ENCODE measurements at regions not wholly inside any gene's neighbourhood (a gene's known extent, or its start where the extent isn't known, plus 50 kb on each side); places are given as distances from the start of the nearest gene placed in this dataset.
"Not testable (repeated sequence)": the region's sequence is repeated elsewhere in the genome, so short reads cannot be mapped to it uniquely, and the experiment has no call there.

DNA sequence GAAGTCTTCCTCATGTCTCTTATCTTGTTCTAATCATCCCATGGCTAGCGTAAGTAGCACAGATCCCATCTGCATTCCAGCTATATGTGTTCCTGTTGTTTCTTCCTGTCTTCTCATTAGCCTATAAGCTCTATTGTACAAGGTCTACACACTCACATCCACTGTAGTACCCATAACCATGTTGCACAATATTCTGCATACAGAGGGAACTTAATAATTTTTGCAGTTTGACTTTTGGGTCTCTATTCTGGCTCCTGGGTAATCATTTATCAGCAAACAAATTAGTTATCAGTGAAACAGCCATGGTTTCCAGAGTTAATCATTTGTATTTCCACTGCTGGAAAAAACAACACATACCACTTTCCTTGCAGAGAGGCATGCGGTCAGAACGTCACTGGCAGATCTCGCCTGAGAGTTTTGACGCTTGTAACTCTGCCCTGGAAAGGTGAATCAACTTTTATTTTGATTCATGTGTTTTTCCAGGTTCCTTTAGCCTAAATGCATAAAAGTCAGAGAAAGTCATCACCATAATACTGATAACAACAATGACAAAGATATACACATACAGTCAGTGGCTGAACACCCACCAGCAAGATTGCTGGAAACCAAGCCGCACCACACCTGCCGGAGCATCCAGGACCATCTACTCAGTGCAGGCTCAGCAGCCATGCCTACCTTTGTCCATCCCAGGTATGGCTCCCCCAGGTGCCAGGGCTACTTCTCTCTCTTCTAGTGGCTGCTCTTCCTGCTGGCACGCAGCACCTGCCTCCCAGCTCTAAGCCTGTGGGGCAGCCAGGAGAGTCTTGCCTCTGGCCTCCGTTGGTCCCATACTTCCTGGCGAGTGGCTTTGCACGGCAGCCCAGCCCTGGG, 158.2 kb downstream of the QRSL1 start:
- no peak for DNase-seq (ENCODE audit: low read depth, low spot score)
- H3K4me3 ChIP-seq (ENCODE audit: low read length), result no peak overlapping the region

DNA sequence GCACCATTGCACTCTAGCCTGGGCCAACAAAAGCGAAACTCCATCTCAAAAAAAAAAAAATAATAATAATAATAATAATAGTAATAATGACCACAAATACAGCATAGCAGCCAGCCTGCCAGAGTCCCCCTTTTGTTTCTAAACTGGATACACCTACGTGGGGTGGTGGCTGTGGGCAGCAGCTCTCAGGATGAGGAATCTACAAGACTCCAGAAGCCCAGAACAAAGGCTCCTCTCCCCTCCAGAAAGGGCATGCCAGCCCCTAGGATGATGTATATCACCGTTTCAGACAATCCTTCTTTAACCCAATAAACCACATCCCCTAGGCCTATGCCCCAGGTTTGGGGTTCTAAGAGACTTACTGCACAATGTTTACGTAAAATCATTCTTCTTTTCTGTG, 155.9 kb downstream of the QRSL1 start:
- no peak for DNase-seq (ENCODE audit: low read depth, low spot score)
- no peak overlapping the region for H3K4me3 ChIP-seq (ENCODE audit: low read length)

DNA sequence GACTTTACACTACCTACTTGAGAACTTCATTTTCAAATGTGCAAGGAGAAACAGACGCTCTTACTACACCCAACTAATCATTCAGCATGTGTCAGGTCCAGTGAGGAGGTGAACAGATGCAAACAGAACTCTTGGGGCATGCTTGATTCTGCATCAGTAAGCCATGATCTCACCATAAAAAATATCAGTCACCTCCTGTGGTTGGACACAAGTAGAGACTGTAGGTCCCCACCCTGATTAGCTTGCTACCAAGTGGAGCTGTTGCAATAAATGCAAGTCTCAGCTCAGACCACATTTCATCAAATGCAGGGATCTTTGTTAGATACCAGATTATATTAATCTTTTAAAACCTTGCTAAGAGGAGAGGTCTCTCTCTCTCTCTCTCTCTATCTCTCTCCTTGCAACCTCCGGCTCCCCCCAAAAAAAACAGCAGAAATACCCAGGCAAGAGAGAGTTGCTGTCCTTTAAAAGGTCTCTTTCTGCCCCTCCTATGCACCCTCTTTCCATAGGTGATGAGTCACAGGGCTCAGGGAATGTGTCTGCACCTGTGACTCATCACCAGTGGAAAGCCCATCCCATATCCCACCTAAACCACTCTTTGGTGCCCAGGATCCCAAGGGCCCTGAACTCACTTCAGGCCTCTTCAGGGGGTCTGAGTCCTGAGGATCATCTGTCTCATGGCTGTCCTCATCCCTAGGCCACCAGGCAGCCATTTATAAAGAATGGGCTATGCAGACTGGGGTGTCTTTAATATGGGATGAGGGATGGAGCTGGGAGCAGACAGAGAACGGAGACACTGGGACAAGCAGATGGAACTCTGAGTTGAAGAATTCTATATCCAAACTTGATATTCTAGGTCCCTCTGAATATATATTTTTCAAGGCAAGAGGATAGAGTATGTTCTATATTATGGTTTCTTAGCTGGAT, 154.5 kb downstream of the QRSL1 start:
- DNase-seq (ENCODE audit: low read depth, low spot score), result no peak
- no peak overlapping the region for H3K4me3 ChIP-seq (ENCODE audit: low read length)

DNA sequence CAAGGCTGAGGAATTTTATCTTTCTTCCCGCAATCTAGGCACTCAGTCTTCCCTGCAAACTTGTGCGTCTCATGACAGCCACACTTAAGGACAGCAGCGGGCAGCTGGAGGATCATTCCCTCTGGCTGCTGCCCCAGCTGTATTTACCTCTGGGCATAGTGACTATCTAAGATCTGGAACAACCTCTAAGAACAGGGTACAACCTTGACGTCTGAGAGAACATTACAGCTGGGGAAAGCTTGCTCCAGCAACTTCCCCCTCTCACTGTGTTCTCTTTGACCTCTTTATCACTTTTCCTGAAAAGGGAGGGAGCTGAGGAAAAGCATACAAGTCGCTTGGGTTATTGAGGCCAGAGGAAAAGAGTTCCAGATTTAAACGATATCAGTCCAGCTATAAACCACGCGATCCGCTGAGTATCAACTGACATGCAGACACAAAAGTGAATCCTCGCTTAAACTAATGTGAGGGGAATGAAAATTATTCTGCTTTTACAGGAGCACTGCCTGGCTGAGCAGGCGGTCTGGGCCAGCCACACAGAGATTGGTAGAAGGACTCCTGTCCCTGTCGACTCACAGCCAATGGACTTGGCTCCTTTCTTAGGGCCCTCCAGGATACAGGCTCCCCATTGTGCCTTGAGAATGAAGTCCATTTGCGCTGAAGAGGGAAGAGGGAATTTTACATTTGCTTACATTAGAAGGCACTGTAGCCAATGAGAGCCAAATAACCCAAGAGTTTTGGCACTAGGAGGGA, 153.3 kb downstream of the QRSL1 start:
- H3K4me3 ChIP-seq (ENCODE audit: low read length), result no peak overlapping the region

DNA sequence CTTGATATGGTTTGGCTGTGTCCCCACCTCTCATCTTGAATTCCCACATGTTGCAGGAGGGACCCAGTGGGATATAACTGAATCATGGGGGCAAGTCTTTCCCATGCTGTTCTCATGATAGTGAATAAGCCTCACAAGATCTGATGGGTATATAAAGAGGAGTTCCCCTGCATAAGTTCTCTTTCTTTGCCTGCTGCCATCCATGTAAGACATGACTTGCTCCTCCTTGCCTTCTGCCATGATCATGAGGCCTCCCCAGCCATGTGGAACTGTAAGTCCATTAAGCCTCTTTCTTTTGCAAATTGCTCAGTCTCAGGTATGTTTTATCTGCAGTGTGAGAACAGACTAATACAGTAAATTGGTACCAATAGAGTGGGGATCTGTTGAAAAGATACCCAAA, 150.2 kb downstream of the QRSL1 start:
- H3K4me3 ChIP-seq (ENCODE audit: low read length); DNase-seq (ENCODE audit: low read depth, low spot score): not testable (repeated sequence)

More for the DNA sequence above, 153.3 kb downstream of the QRSL1 start:
- no peak for DNase-seq (ENCODE audit: low read depth, low spot score)

- H3K4me3 ChIP-seq (ENCODE audit: low read length), result no peak overlapping the region
- DNase-seq (ENCODE audit: low read depth, low spot score), result no peak
Measured at GRCh38 chr6:106778943-106779342, 149.6 kb downstream of the QRSL1 start.

GRCh38 chr6:106773996-106774629, 144.7 kb downstream of the QRSL1 start:
- no peak overlapping the region for H3K4me3 ChIP-seq (ENCODE audit: low read length)
- no peak for DNase-seq (ENCODE audit: low read depth, low spot score)

- H3K4me3 ChIP-seq (ENCODE audit: low read length), result no peak overlapping the region
- no peak for DNase-seq (ENCODE audit: low read depth, low spot score)
Measured at GRCh38 chr6:106773522-106773921, 144.1 kb downstream of the QRSL1 start.

DNA sequence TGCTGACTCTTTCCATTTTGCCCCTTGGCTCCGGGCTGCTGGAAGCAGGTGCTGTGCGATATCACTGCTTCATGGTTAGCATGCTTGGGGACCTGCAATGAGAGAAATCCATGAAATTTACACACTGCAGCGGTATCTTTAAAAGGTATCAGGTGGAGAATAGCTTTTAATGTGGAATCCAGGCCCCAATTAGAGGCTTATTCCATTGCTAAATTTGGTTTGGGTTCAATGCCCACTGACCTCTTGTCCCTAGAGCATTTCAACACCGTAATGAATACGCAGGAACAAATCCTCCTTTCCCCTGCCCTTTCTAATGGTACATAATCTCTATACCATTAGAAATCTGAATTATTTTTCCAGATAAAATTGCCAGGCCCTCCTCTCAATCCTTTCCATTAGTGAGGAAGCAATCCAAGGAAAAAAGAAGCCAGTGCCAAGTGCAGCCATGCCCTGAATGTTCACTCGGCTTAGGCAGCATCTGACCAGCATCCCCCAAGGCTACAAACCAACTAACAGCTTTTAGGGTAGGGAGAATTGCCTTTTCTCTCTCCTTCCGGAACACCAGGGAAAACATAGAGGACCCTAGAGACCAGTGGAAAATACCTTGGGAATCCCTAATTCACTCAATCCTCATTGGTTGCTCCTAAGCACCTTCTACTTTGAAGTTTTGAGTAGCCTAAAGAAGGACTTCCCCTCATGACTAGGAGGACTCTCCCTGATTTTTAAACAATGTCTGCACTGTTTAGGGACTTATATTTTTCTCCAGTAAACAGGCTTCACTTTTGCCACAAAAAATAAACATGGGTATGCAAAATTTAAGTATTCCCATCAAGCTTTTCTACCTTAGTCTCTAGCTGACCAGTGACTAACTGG, 143.1 kb downstream of the QRSL1 start:
- no peak overlapping the region for H3K4me3 ChIP-seq (ENCODE audit: low read length)
- no peak for DNase-seq (ENCODE audit: low read depth, low spot score)

DNA sequence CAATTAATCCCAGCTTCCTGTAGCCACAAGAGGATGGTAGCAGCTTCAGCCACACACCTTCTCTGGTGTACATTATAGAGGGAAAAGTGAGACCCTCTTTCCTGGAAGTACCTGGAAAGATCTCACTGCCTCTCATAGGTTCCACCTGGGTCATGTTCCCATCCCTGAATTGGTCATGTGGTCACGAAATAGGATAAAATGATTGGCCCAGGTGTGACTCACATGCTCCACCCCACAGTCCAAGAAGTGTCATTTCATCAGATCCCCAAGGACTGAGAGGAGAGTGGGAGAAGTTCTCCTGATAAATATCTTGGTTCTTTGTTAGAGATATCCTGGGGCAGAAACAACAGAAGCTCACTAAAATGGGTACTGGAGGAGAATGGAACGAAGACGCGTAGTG, 142.4 kb downstream of the QRSL1 start:
- no peak for DNase-seq (ENCODE audit: low read depth, low spot score)
- no peak overlapping the region for H3K4me3 ChIP-seq (ENCODE audit: low read length)

GRCh38 chr6:106770663-106771062, 141.3 kb downstream of the QRSL1 start:
- no peak for DNase-seq (ENCODE audit: low read depth, low spot score)
- no peak overlapping the region for H3K4me3 ChIP-seq (ENCODE audit: low read length)

- no peak for DNase-seq (ENCODE audit: low read depth, low spot score)
- no peak overlapping the region for H3K4me3 ChIP-seq (ENCODE audit: low read length)
Measured at GRCh38 chr6:106770081-106770480, 140.7 kb downstream of the QRSL1 start.

DNA sequence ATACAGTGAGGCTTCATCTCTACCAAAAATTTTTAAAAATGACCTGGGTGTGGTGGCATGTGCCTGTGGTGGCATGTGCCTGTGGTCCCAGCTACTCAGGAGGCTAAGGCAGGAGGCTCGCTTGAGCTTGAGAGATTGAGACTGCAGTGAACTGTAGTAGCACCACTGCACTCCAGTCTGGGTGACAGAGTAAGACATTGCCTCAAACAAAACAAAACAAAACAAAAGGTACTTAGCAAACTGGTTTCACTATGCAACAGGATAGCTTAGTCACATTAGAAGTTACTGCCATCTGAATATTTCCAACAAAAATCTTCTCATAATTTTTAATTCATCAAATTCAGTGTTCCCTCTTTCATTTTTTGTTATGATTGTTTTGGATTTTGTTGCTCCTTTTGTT, 137.9 kb downstream of the QRSL1 start:
- DNase-seq (ENCODE audit: low read depth, low spot score), result no peak
- no peak overlapping the region for H3K4me3 ChIP-seq (ENCODE audit: low read length)

GRCh38 chr6:106766201-106766600, 136.8 kb downstream of the QRSL1 start:
- DNase-seq (ENCODE audit: low read depth, low spot score), result no peak
- H3K4me3 ChIP-seq (ENCODE audit: low read length), result no peak overlapping the region

DNA sequence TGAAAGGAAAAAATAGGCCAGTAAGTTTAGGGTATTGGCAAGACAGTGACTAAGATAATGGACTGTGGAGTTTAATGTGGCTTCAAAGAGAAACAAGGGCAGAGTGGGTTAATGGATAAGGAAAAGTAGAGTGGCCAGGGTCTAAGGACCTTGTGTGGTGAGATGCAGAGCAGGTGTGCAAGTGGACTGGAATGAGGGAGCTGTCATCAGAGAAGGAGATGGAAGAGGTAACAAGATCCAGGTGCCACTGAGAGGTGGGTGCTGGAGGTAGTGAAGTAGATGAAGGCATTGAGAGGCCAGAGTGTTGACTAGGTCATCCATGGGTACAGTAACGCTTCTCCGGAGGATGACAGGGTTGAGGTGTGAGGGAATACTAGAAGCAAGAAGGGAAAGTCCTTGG, 136.1 kb downstream of the QRSL1 start:
- no peak for DNase-seq (ENCODE audit: low read depth, low spot score)
- H3K4me3 ChIP-seq (ENCODE audit: low read length), result no peak overlapping the region

GRCh38 chr6:106764353-106764980, 135.1 kb downstream of the QRSL1 start:
- H3K4me3 ChIP-seq (ENCODE audit: low read length), result no peak overlapping the region
- DNase-seq (ENCODE audit: low read depth, low spot score), result no peak

GRCh38 chr6:106763361-106763760, 134.0 kb downstream of the QRSL1 start:
- no peak overlapping the region for H3K4me3 ChIP-seq (ENCODE audit: low read length)
- DNase-seq (ENCODE audit: low read depth, low spot score), result no peak

- no peak for DNase-seq (ENCODE audit: low read depth, low spot score)
- H3K4me3 ChIP-seq (ENCODE audit: low read length), result no peak overlapping the region
Measured at GRCh38 chr6:106761160-106761559, 131.8 kb downstream of the QRSL1 start.
